Lung (tissue), 11 donors: ENCODE measurements at regions not wholly inside any gene's neighbourhood (a gene's known extent, or its start where the extent isn't known, plus 50 kb on each side); places are given as distances from the start of the nearest gene placed in this dataset.

Source experiments
- ATAC-seq: fragments of 200-7000 bp; cut with Tn5 transposase; one replicate; pipeline ENCODE4 v1.9.1; 2020; ENCODE audit warnings: moderate number of reproducible peaks; ENCODE audit not compliant: insufficient read depth, low FRiP score
- DNase-seq, 3 donors: peaks; one replicate each; pipeline ENCODE4 v3.0.0-alpha.2; 2013 to 2017
- H3K27ac ChIP-seq, 2 donors: one replicate each; pipeline ENCODE4 v1.5.1; 2013; ENCODE audit warnings: mild to moderate bottlenecking in 2 of 2, moderate library complexity in 2 of 2, control low read depth in 1 of 2, inconsistent platforms in 1 of 2, low read depth in 1 of 2, low read length in 1 of 2
- H3K27me3 ChIP-seq, 3 donors: one replicate each; pipeline ENCODE4 v1.5.1; 2013; ENCODE audit warnings: low read length in 2 of 3; ENCODE audit not compliant: control insufficient read depth in 3 of 3, insufficient read depth in 3 of 3
- H3K36me3 ChIP-seq, 4 donors: one replicate each; pipeline ENCODE4 v1.5.1; 2013; ENCODE audit warnings: low read length in 4 of 4, mild to moderate bottlenecking in 1 of 4, moderate library complexity in 1 of 4; ENCODE audit not compliant: control insufficient read depth in 4 of 4, insufficient read depth in 4 of 4
- H3K4me1 ChIP-seq, 5 donors: one replicate each; pipeline ENCODE4 v1.5.1; 2013; ENCODE audit warnings: low read length in 5 of 5, mild to moderate bottlenecking in 2 of 5, moderate library complexity in 1 of 5; ENCODE audit not compliant: control insufficient read depth in 5 of 5, insufficient read depth in 5 of 5
- H3K4me3 ChIP-seq: one replicate; pipeline ENCODE4 v1.5.1; 2013; ENCODE audit warnings: mild to moderate bottlenecking, control low read depth, moderate library complexity
- H3K9ac ChIP-seq, 2 donors: one replicate each; pipeline ENCODE4 v1.5.1; 2013; ENCODE audit warnings: low read length in 2 of 2, control low read depth in 1 of 2; ENCODE audit not compliant: insufficient read depth in 1 of 2
- H3K9me3 ChIP-seq, 4 donors: one replicate each; pipeline ENCODE4 v1.5.1; 2013; ENCODE audit warnings: low read length in 3 of 4, mild to moderate bottlenecking in 1 of 4, moderate library complexity in 1 of 4; ENCODE audit not compliant: control insufficient read depth in 4 of 4, insufficient read depth in 3 of 4
- WGBS, 2 donors: extraction: QIAGEN DNeasy Blood & Tissue Kit; methylation state at CpG; one replicate each; pipeline ENCODE4 v1.1.7; 2013; 5-methylcytosine and 5-hydroxymethylcytosine counted together
- TF ChIP-seq, protein P1 (sequence below): IDR thresholded peaks from 2 replicates; pipeline ENCODE4 v1.5.1; 2012; ENCODE audit warnings: mild to moderate bottlenecking; ENCODE audit errors: control extremely low read depth, extremely low read depth
- donor health status: control.
- donor health status: control.
- donor health status: Bipolar disorder and iron deficiency.
- donor health status: healthy.
- donor health status: DM: yes; HTN: yes; CAD: no.

- WGBS, 2 donors = 67 to 78% methylated on average over 10 of the region's 10 CpGs
- no peaks in the 10 kb centered on the region for H3K36me3 ChIP-seq
- H3K4me1 ChIP-seq = no peaks in the 10 kb centered on the region
- no peak overlapping the region for H3K27ac ChIP-seq
- DNase-seq (no peak), ATAC-seq (no peak)
- TF ChIP-seq, protein P1, sequence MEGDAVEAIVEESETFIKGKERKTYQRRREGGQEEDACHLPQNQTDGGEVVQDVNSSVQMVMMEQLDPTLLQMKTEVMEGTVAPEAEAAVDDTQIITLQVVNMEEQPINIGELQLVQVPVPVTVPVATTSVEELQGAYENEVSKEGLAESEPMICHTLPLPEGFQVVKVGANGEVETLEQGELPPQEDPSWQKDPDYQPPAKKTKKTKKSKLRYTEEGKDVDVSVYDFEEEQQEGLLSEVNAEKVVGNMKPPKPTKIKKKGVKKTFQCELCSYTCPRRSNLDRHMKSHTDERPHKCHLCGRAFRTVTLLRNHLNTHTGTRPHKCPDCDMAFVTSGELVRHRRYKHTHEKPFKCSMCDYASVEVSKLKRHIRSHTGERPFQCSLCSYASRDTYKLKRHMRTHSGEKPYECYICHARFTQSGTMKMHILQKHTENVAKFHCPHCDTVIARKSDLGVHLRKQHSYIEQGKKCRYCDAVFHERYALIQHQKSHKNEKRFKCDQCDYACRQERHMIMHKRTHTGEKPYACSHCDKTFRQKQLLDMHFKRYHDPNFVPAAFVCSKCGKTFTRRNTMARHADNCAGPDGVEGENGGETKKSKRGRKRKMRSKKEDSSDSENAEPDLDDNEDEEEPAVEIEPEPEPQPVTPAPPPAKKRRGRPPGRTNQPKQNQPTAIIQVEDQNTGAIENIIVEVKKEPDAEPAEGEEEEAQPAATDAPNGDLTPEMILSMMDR = no peak
- no peaks in the 10 kb centered on the region for H3K9me3 ChIP-seq
- H3K9ac ChIP-seq = no peak overlapping the region
- peaks cover 0 to 11% (median 5%) of the 10 kb centered on the region in 3 donors for H3K27me3 ChIP-seq
- no peak overlapping the region for H3K4me3 ChIP-seq
Measured at GRCh38 chr17:36752096-36752888, 150.9 kb downstream of the MRM1 start.

- ATAC-seq = no peak
- no peaks in the 10 kb centered on the region for H3K9me3 ChIP-seq
- H3K27me3 ChIP-seq = peaks cover 0 to 5% (median 4%) of the 10 kb centered on the region in 3 donors
- no peak overlapping the region for H3K4me3 ChIP-seq
- WGBS, 2 donors = 45 to 56% methylated on average over 10 of the region's 10 CpGs
- H3K4me1 ChIP-seq = no peaks in the 10 kb centered on the region
- TF ChIP-seq, protein P1 = no peak
- DNase-seq = no peak
- H3K27ac ChIP-seq = no peak overlapping the region
- H3K36me3 ChIP-seq = no peaks in the 10 kb centered on the region
- H3K9ac ChIP-seq = no peak overlapping the region
Measured at GRCh38 chr17:36755586-36755985, 154.2 kb downstream of the MRM1 start.

DNA sequence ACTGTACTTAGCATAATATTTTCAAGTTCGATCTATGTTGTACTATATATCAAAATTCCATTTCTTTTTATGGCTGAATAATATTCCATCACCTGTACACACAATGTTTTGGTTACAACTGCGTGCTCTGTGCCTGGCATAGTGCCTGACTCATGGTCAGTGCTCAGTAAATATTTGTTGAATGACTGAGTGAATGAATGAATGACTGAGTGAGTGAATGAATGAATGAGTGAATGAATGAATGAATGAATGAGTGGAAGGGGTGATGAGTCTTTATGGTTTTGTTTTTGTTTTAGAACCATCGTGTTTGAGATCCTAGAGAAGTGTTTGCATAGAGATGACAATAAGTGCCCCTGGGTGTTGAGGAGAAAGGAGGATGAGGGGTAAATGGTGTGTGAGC is 155.3 kb downstream of the MRM1 start:
- H3K36me3 ChIP-seq = no peaks in the 10 kb centered on the region
- no peaks in the 10 kb centered on the region for H3K4me1 ChIP-seq
- DNase-seq = no peak
- peaks cover 0 to 3% (median under 1%) of the 10 kb centered on the region in 3 donors for H3K27me3 ChIP-seq
- no peaks in the 10 kb centered on the region for H3K9me3 ChIP-seq
- no peak overlapping the region for H3K27ac ChIP-seq
- 82 to 94% methylated on average over 3 of the region's 3 CpGs for WGBS, 2 donors
- no peak for ATAC-seq
- TF ChIP-seq, protein P1 = no peak
- H3K9ac ChIP-seq = no peak overlapping the region
- H3K4me3 ChIP-seq = no peak overlapping the region
